Skeletal muscle cell (primary cell): ENCODE measurements at regions not wholly inside any gene's neighbourhood (a gene's known extent, or its start where the extent isn't known, plus 50 kb on each side); places are given as distances from the start of the nearest gene placed in this dataset.

Source experiments
- DNase-seq: peaks from one replicate; pipeline ENCODE4 v3.0.0-alpha.2; 2010; ENCODE audit warnings: low read depth
- H3K4me3 ChIP-seq: 2 replicates; pipeline ENCODE4 v1.5.1; 2011; ENCODE audit warnings: low read depth, mild to moderate bottlenecking, control low read depth, low read length, moderate library complexity

GRCh38 chr11:45527898-45528297 lies 137.5 kb downstream of the CHST1 start:
- no peak overlapping the region for H3K4me3 ChIP-seq
- DNase-seq, result no peak

- no peak for DNase-seq
- H3K4me3 ChIP-seq, result no peak overlapping the region
Observed at GRCh38 chr11:45525393-45525792, 140.0 kb downstream of the CHST1 start.

GRCh38 chr11:45523760-45524159 lies 141.7 kb downstream of the CHST1 start:
- DNase-seq, result no peak
- no peak overlapping the region for H3K4me3 ChIP-seq

- no peak overlapping the region for H3K4me3 ChIP-seq
- no peak for DNase-seq
Observed at GRCh38 chr11:45518833-45519535, 146.4 kb downstream of the CHST1 start.

- DNase-seq, result no peak
Observed at GRCh38 chr11:45518141-45518832, 147.1 kb downstream of the CHST1 start.

GRCh38 chr11:45517171-45517770 lies 148.2 kb downstream of the CHST1 start:
- H3K4me3 ChIP-seq, result no peak overlapping the region
- DNase-seq, result no peak

More at GRCh38 chr11:45518141-45518832, 147.1 kb downstream of the CHST1 start:
- H3K4me3 ChIP-seq, result no peak overlapping the region

- DNase-seq, result no peak
- H3K4me3 ChIP-seq, result no peak overlapping the region
Observed at GRCh38 chr11:45513821-45514340, 151.5 kb downstream of the CHST1 start.

- DNase-seq, result no peak
Observed at GRCh38 chr11:45512471-45513148, 152.8 kb downstream of the CHST1 start.

GRCh38 chr11:45511566-45511965 lies 153.9 kb downstream of the CHST1 start:
- H3K4me3 ChIP-seq, result no peak overlapping the region
- no peak for DNase-seq

More at GRCh38 chr11:45512471-45513148, 152.8 kb downstream of the CHST1 start:
- H3K4me3 ChIP-seq, result no peak overlapping the region

- no peak for DNase-seq
- H3K4me3 ChIP-seq, result no peak overlapping the region
Observed at GRCh38 chr11:45507916-45508315, 157.5 kb downstream of the CHST1 start.

- no peak overlapping the region for H3K4me3 ChIP-seq
- DNase-seq, result no peak
Observed at GRCh38 chr11:45503311-45503710, 162.1 kb downstream of the CHST1 start.

GRCh38 chr11:45502226-45502545 lies 163.2 kb downstream of the CHST1 start:
- no peak for DNase-seq
- no peak overlapping the region for H3K4me3 ChIP-seq

- DNase-seq, result no peak
- no peak overlapping the region for H3K4me3 ChIP-seq
Observed at GRCh38 chr11:45501392-45502225, 163.8 kb downstream of the CHST1 start.

- no peak overlapping the region for H3K4me3 ChIP-seq
- no peak for DNase-seq
Observed at GRCh38 chr11:45500451-45500850, 165.0 kb downstream of the CHST1 start.

GRCh38 chr11:45494738-45495137 lies 170.7 kb downstream of the CHST1 start:
- no peak for DNase-seq

GRCh38 chr11:45489281-45489905 lies 176.0 kb downstream of the CHST1 start:
- DNase-seq, result no peak
- H3K4me3 ChIP-seq, result no peak overlapping the region

More at GRCh38 chr11:45494738-45495137, 170.7 kb downstream of the CHST1 start:
- H3K4me3 ChIP-seq, result no peak overlapping the region

GRCh38 chr11:45486461-45486860 lies 179.0 kb downstream of the CHST1 start:
- DNase-seq, result no peak
- no peak overlapping the region for H3K4me3 ChIP-seq

GRCh38 chr11:45485070-45485707 lies 180.2 kb downstream of the CHST1 start:
- H3K4me3 ChIP-seq, result no peak overlapping the region
- DNase-seq, result no peak
